ENCODE measurements at regions not wholly inside any gene's neighbourhood (a gene's known extent, or its start where the extent isn't known, plus 50 kb on each side); places are given as distances from the start of the nearest gene placed in this dataset.

DNA sequence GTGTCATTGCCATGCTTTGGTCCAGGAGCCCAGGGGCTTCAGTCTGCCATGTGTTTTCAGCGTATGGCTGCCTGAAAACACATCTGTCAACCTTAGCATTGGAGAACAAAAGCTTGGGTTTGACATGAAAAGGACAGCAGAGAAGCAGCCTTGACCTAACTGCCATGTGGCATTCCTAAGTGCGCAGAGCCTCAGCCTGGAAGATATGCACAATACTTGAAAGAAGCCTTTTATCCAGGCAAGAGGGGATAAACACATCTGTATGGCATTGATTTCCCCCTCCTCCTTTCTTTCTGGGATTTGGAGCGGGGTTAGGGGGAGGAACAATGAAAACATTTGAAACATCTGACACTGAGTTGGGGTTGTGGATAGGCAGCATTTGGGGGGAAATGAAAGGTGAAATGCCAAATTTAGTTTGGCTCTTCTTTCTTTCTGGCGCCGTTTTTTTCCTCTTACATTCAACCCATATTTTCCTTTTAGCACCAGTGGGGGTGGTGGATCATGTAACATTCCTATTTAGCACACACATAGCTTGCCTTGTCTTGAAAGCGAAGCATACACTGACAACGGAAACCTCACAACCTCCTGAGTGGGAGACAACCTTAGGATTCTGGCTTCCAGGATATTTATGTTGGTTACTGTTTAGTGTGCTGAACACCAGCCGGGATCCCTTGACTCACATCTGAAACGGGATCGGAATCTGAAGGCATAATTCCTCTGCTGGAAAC lies 177.0 kb downstream of the C12orf75 start (continued):
- no peak for TF ChIP-seq ELK1 (IDR thresholded peaks at IDR 0.05; ENCODE audit: low read depth, low read length)

- intact Hi-C loops (cut with micrococcal nuclease; ENCODE audit: unreplicated experiment) (no loop called here), in situ Hi-C loops (cut with MboI) (no loop called here)
- H3K36me3 ChIP-seq (ENCODE audit: control insufficient read depth in 2 of 2, insufficient read depth in 2 of 2, low read length in 1 of 2), result no peaks in the 10 kb centered on the region
- no peaks in the 10 kb centered on the region for H3K27me3 ChIP-seq (replicated peaks in 1 of 2; ENCODE audit: control insufficient read depth in 2 of 2, insufficient read depth in 2 of 2, low read length in 1 of 2)
- no peaks in the 10 kb centered on the region for H4K20me1 ChIP-seq (ENCODE audit: control insufficient read depth, insufficient read depth)
- BruUV-seq (replicated peaks), result no TSS peak
- no peak for DNase-seq (ENCODE audit: low read depth, low spot score)
- no peak overlapping the region for H2AFZ ChIP-seq (ENCODE audit: control insufficient read depth, low read depth, low read length)
- H3K9me3 ChIP-seq (replicated peaks; ENCODE audit: control insufficient read depth, insufficient read depth, low read length), result no peaks in the 10 kb centered on the region
- no peak overlapping the region for H3K4me3 ChIP-seq
- ChIA-PET RAD21 (ENCODE audit: unreplicated experiment) (no interaction called here), SMC1A (ENCODE audit: uncharacterized antibody, unreplicated experiment) (no interaction called here), CTCF (no interaction called here), POLR2A (no interaction called here)
- FAIRE-seq, result no peak
- ATAC-seq, result no peak
- no peaks in the 10 kb centered on the region for H3K79me2 ChIP-seq (ENCODE audit: control insufficient read depth, insufficient read depth, low read length)
- no peaks in the 10 kb centered on the region for H3K4me1 ChIP-seq (ENCODE audit: control insufficient read depth, insufficient read depth, low read length)
- 17% methylated on average over 3 of the region's 3 CpGs for WGBS (ENCODE audit: insufficient coverage, insufficient replicate concordance, low lambda C conversion rate, missing lambda C conversion rate)
- H3K9ac ChIP-seq (ENCODE audit: control insufficient read depth, insufficient read depth, low read length), result no peak overlapping the region
- no peak overlapping the region for H3K4me2 ChIP-seq (ENCODE audit: control insufficient read depth, insufficient read depth)
- H3K27ac ChIP-seq (ENCODE audit: control insufficient read depth, insufficient read depth), result no peak overlapping the region
- TF ChIP-seq, protein P1, sequence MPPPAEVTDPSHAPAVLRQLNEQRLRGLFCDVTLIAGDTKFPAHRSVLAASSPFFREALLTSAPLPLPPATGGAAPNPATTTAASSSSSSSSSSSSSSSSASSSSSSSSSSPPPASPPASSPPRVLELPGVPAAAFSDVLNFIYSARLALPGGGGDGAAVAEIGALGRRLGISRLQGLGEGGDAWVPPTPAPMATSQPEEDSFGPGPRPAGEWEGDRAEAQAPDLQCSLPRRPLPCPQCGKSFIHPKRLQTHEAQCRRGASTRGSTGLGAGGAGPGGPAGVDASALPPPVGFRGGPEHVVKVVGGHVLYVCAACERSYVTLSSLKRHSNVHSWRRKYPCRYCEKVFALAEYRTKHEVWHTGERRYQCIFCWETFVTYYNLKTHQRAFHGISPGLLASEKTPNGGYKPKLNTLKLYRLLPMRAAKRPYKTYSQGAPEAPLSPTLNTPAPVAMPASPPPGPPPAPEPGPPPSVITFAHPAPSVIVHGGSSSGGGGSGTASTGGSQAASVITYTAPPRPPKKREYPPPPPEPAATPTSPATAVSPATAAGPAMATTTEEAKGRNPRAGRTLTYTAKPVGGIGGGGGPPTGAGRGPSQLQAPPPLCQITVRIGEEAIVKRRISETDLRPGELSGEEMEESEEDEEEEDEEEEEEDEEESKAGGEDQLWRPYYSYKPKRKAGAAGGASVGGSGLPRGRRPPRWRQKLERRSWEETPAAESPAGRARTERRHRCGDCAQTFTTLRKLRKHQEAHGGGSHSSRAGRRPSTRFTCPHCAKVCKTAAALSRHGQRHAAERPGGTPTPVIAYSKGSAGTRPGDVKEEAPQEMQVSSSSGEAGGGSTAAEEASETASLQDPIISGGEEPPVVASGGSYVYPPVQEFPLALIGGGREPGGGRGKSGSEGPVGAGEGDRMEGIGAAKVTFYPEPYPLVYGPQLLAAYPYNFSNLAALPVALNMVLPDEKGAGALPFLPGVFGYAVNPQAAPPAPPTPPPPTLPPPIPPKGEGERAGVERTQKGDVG (CRISPR knock-in tag; IDR thresholded peaks at IDR 0.05), result no peak
- TF ChIP-seq E2F8 (IDR thresholded peaks at IDR 0.05; ENCODE audit: low read depth, partially characterized antibody), result no peak
- TF ChIP-seq, protein P2, sequence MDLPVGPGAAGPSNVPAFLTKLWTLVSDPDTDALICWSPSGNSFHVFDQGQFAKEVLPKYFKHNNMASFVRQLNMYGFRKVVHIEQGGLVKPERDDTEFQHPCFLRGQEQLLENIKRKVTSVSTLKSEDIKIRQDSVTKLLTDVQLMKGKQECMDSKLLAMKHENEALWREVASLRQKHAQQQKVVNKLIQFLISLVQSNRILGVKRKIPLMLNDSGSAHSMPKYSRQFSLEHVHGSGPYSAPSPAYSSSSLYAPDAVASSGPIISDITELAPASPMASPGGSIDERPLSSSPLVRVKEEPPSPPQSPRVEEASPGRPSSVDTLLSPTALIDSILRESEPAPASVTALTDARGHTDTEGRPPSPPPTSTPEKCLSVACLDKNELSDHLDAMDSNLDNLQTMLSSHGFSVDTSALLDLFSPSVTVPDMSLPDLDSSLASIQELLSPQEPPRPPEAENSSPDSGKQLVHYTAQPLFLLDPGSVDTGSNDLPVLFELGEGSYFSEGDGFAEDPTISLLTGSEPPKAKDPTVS (IDR thresholded peaks at IDR 0.05; ENCODE audit: low read depth, low read length), result no peak
- no peak for TF ChIP-seq YBX1 (IDR thresholded peaks at IDR 0.05)
- TF ChIP-seq CHD2 (IDR thresholded peaks at IDR 0.05; ENCODE audit: borderline replicate concordance, low read depth, low read length), result no peak
- TF ChIP-seq SREBF1 (IDR thresholded peaks at IDR 0.05; ENCODE audit: low read length), result no peak
- no peak for TF ChIP-seq NR2C1 (IDR thresholded peaks at IDR 0.05)
- TF ChIP-seq CEBPB (IDR thresholded peaks at IDR 0.05; ENCODE audit: borderline replicate concordance in 1 of 2, low read depth in 2 of 2, low read length in 2 of 2), result no peak
These were observed 177.6 kb downstream of the C12orf75 start for GRCh38 chr12:105508096-105508495.
